ENCODE measurements at regions not wholly inside any gene's neighbourhood (a gene's known extent, or its start where the extent isn't known, plus 50 kb on each side); places are given as distances from the start of the nearest gene placed in this dataset.

GRCh38 chr5:108437425-108437824 lies 55.5 kb upstream of the FBXL17 start:
- DNase-seq (ENCODE audit: unreplicated experiment), result no peak
- CTCF ChIA-PET, result no interaction called here
- BruUV-seq (replicated peaks), result no TSS peak
- POLR2A ChIA-PET, result no interaction called here
- peaks cover 7% of the 10 kb centered on the region for H3K36me3 Mint-ChIP-seq (ENCODE audit: insufficient read depth, unreplicated experiment)
- H3K27me3 Mint-ChIP-seq (ENCODE audit: insufficient read depth, unreplicated experiment), result no peaks in the 10 kb centered on the region
- peaks cover 11% of the 10 kb centered on the region for H3K9me3 Mint-ChIP-seq (ENCODE audit: unreplicated experiment)
- no peak overlapping the region for H3K4me3 Mint-ChIP-seq (ENCODE audit: unreplicated experiment)
- intact Hi-C loops (cut with micrococcal nuclease), result no loop called here
- H3K27ac Mint-ChIP-seq (ENCODE audit: low read depth, unreplicated experiment), result no peak overlapping the region
- H3K4me1 Mint-ChIP-seq (ENCODE audit: insufficient read depth, unreplicated experiment), result no peaks in the 10 kb centered on the region
- no peak for TF ChIP-seq CTCF (IDR thresholded peaks at IDR 0.05; ENCODE audit: unreplicated experiment)

- TF ChIP-seq CTCF (IDR thresholded peaks at IDR 0.05; ENCODE audit: unreplicated experiment), result no peak
These were observed 54.8 kb upstream of the FBXL17 start for GRCh38 chr5:108436696-108437095.

GRCh38 chr5:108433600-108433999 lies 51.7 kb upstream of the FBXL17 start:
- ChIA-PET POLR2A (no interaction called here), CTCF (interaction anchor here (0.6 to 0.7 kb wide), 3 partner anchors 14 to 796 kb away, joined by 3 to 5 read pairs (median 4); no protein-coding TSS in a partner anchor)
- no peak for TF ChIP-seq CTCF (IDR thresholded peaks at IDR 0.05; ENCODE audit: unreplicated experiment)
- BruUV-seq (replicated peaks), result no TSS peak
- no peak for DNase-seq (ENCODE audit: unreplicated experiment)
- H3K27me3 Mint-ChIP-seq (ENCODE audit: insufficient read depth, unreplicated experiment), result no peaks in the 10 kb centered on the region
- no peak overlapping the region for H3K27ac Mint-ChIP-seq (ENCODE audit: low read depth, unreplicated experiment)
- no peaks in the 10 kb centered on the region for H3K4me1 Mint-ChIP-seq (ENCODE audit: insufficient read depth, unreplicated experiment)
- no peak overlapping the region for H3K4me3 Mint-ChIP-seq (ENCODE audit: unreplicated experiment)
- no peaks in the 10 kb centered on the region for H3K9me3 Mint-ChIP-seq (ENCODE audit: unreplicated experiment)
- intact Hi-C loops (cut with micrococcal nuclease), result no loop called here
- H3K36me3 Mint-ChIP-seq (ENCODE audit: insufficient read depth, unreplicated experiment), result peaks cover 7% of the 10 kb centered on the region

More at GRCh38 chr5:108436696-108437095, 54.8 kb upstream of the FBXL17 start:
- intact Hi-C loops (cut with micrococcal nuclease), result no loop called here
- no peak for DNase-seq (ENCODE audit: unreplicated experiment)
- Mint-ChIP-seq H3K4me3 (ENCODE audit: unreplicated experiment) (no peak overlapping the region), H3K36me3 (ENCODE audit: insufficient read depth, unreplicated experiment) (peaks cover 7% of the 10 kb centered on the region), H3K9me3 (ENCODE audit: unreplicated experiment) (peaks cover 11% of the 10 kb centered on the region), H3K27me3 (ENCODE audit: insufficient read depth, unreplicated experiment) (no peaks in the 10 kb centered on the region), H3K4me1 (ENCODE audit: insufficient read depth, unreplicated experiment) (no peaks in the 10 kb centered on the region), H3K27ac (ENCODE audit: low read depth, unreplicated experiment) (no peak overlapping the region)
- BruUV-seq (replicated peaks), result no TSS peak
- ChIA-PET POLR2A (no interaction called here), CTCF (no interaction called here)

GRCh38 chr5:108432024-108432423 lies 50.1 kb upstream of the FBXL17 start:
- intact Hi-C loops (cut with micrococcal nuclease), result no loop called here
- H3K4me3 Mint-ChIP-seq (ENCODE audit: unreplicated experiment), result no peak overlapping the region
- no peaks in the 10 kb centered on the region for H3K4me1 Mint-ChIP-seq (ENCODE audit: insufficient read depth, unreplicated experiment)
- DNase-seq (ENCODE audit: unreplicated experiment), result no peak
- TF ChIP-seq CTCF (IDR thresholded peaks at IDR 0.05; ENCODE audit: unreplicated experiment), result no peak
- peaks cover 7% of the 10 kb centered on the region for H3K36me3 Mint-ChIP-seq (ENCODE audit: insufficient read depth, unreplicated experiment)
- H3K9me3 Mint-ChIP-seq (ENCODE audit: unreplicated experiment), result peaks cover 7% of the 10 kb centered on the region
- H3K27me3 Mint-ChIP-seq (ENCODE audit: insufficient read depth, unreplicated experiment), result no peaks in the 10 kb centered on the region
- ChIA-PET POLR2A (no interaction called here), CTCF (no interaction called here)
- H3K27ac Mint-ChIP-seq (ENCODE audit: low read depth, unreplicated experiment), result no peak overlapping the region
- BruUV-seq (replicated peaks), result no TSS peak
